Fibroblast of villous mesenchyme (primary cell): ENCODE measurements at regions not wholly inside any gene's neighbourhood (a gene's known extent, or its start where the extent isn't known, plus 50 kb on each side); places are given as distances from the start of the nearest gene placed in this dataset.

Experiments used
- DNase-seq: peaks from one replicate; pipeline ENCODE4 v3.0.0-alpha.2; 2010; ENCODE audit warnings: low read depth
- H3K4me3 ChIP-seq: 2 replicates; pipeline ENCODE4 v1.5.1; 2011; ENCODE audit warnings: low read depth, mild to moderate bottlenecking, low read length
- CTCF ChIP-seq: IDR thresholded peaks from 2 replicates; pipeline ENCODE4 v1.5.1; 2012; ENCODE audit warnings: low read depth, mild to moderate bottlenecking, low read length; ENCODE audit not compliant: insufficient read depth

- TF ChIP-seq CTCF = no peak
- DNase-seq = peak; percentile 12
- no peak overlapping the region for H3K4me3 ChIP-seq
Measured at GRCh38 chr13:34004676-34005075, 186.7 kb downstream of the RFC3 start.

GRCh38 chr13:34006011-34006410, 188.1 kb downstream of the RFC3 start:
- TF ChIP-seq CTCF = no peak
- no peak for DNase-seq
- H3K4me3 ChIP-seq = no peak overlapping the region

- no peak for DNase-seq
- no peak overlapping the region for H3K4me3 ChIP-seq
- TF ChIP-seq CTCF = no peak
Measured at GRCh38 chr13:34011552-34012085, 193.7 kb downstream of the RFC3 start.

GRCh38 chr13:34012382-34012781, 194.4 kb downstream of the RFC3 start:
- no peak for TF ChIP-seq CTCF
- H3K4me3 ChIP-seq = no peak overlapping the region
- no peak for DNase-seq

- TF ChIP-seq CTCF = no peak
- DNase-seq = no peak
- H3K4me3 ChIP-seq = no peak overlapping the region
Measured at GRCh38 chr13:34013061-34013460, 195.1 kb downstream of the RFC3 start.

- TF ChIP-seq CTCF = no peak
- DNase-seq = no peak
- no peak overlapping the region for H3K4me3 ChIP-seq
Measured at GRCh38 chr13:34017231-34017630, 199.3 kb downstream of the RFC3 start.

- no peak for TF ChIP-seq CTCF
- no peak for DNase-seq
- H3K4me3 ChIP-seq = no peak overlapping the region
Measured at GRCh38 chr13:34019870-34020269, 201.9 kb downstream of the RFC3 start.
